NCI-H187 treated with DMSO at 0.1 percent for 48 hours (cell line): ENCODE measurements at regions not wholly inside any gene's neighbourhood (a gene's known extent, or its start where the extent isn't known, plus 50 kb on each side); places are given as distances from the start of the nearest gene placed in this dataset.
"Not testable (repeated sequence)": the region's sequence is repeated elsewhere in the genome, so short reads cannot be mapped to it uniquely, and the experiment has no call there.

Experiments
- DNase-seq: peaks from one replicate; lab custom pipeline; 2025; lab: John Stamatoyannopoulos, UW

DNA sequence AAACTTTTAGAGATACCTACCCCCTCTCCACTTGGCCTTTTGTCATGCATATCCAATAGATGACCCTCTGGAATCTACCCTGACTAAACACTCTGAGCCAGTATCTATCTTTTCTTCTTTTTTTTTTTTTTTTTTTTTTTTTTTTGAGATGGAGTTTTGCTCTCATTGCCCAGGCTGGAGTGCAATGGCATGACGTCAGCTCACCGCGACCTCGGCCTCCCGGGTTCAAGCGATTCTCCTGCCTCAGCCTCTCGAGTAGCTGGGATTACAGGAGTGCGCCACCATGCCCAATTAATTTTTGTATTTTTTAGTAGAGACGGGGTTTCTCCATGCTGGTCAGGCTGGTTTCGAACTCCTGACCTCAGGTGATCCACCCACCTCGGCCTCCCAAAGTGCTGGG is 50.8 kb upstream of the GRIN2B start:
- DNase-seq: not testable (repeated sequence)

DNA sequence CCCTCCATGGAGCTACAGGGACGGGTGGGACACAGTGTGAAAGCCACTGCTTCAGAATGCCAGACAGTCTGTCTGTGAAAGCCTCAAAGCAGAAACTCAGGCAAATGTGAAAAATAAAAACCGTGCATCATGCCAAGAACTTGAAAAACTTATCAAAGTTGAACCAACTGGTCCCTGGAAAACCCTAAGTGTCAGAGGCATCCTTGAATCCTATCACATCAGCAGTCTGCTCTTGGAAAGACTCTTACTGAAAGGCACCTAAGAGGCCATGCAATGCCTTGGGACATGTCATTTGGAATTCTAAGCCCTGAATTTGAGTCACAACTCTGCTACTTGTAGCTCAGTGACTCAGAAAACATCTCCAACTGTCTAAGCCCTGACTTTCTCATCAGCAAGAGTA is 62.4 kb upstream of the GRIN2B start:
- no peak for DNase-seq

DNA sequence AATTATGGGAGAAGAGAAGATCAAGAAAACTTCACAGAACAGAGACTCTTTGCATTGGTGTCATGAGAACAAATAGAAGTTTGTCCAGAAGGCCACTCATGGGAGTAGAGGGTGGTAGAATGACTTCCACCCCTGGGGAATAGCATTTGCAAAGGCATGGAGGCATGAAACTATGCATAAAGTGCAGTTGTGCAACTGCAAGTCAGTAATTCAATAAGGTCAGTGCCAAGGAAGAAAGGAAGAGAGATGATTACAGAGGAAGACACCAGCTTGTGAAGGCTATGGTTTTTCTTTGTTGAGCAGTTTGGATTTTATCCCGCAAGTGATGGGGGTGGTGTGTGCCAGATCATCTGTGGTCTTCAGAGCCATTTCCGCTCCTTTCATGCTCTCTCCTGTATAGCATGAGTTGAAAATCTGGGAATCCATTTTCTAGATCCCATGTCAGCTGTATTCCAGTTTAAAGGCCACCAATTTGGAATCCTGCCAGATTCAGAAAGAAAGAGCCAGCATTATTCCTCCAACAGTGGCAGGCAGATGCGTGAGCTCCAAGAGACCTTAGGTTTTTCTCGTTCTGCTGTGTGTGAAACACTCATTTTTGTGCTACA is 67.6 kb upstream of the GRIN2B start:
- DNase-seq: no peak

DNA sequence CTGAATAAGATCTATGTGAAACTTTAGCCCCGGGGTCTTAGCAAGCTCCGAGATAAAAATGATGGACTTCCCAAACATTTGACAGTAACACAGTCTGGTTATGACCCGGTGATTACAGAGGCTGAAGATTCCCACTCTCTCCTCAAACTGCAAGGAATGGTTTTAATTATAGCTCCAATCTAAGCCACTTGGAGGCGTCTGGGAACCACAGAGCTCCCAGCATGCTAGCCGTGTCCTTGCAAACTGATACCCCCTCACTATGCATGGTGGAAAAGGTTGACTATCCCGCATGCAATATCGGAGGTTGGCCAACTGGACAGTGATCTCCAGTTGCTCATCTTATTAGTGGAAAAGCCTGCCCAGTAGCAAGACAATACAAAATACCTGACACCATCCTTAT is 76.5 kb upstream of the GRIN2B start:
- no peak for DNase-seq

DNA sequence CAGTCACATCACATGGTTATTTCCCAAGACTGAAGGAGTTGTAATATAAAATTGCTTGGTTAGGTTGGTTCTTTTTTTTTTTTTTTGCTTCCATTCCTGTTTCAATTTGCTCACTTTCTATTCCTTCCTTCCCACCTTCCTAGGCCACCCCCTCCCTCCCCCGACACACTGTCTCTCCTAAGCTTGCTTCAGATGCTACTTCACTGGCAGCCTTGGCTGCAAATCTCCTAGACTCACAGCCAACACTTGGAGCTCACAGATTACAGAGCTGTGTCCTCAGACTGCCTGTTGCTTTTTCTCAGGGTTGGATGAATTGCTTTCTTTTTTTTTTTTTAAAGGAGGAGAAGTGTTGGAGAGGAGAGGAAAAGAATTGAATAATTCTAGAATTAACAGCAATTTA is 77.3 kb upstream of the GRIN2B start:
- no peak for DNase-seq

DNA sequence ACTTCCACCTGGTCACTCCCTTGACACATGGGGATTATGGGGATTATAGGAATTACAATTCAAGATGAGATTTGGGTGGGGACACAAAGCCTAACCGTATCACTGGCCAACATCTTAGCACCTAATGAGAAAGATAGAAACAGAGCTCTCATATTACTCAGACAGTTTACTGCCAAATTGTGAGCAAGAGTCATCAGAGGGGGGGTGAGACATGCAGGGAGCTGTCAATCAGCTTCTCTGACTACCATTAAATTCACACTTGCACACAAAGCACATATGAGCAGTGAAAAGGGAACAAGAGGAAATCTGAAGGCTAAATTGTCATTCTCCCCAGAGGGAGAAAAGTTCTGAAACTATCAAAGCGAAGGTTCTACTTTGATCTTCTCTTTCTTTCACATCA is 78.1 kb upstream of the GRIN2B start:
- DNase-seq: no peak

DNA sequence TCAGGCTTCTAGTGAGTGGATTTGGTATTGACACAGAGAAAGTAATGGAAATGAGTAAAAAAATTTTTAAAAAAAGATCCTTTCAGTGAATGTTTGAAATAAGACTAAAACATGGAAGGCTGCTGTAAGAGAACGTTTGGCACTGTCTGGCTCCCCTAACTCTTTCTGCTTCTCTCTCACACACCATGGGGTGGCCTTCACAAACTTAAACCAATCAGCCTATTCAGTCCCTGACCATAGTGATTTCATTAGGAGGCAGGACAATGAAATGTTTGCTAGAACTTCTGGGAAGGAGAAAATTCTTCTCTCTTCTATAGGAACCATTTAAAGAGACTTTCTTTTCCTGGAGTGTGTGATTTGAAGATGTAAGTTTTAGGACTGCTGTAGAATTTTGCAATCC is 84.2 kb upstream of the GRIN2B start:
- no peak for DNase-seq

DNA sequence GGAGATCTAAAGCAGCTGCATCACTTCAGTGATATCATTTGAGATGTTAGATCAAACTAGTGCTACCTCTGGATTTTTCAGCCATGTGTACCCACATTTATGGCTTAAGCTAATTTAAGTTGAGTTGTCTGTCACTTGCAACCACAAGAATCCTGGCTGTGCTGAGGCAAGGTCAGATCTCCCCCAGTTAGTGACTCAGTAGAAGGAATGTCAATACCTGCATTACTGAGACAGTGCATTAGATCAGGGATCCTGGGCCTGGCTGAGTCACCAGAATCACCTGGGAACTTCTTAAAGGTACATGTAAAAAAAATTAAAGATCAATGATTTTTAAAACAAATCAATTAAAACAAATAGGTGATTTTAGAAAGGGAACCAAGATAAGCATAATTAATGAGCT is 84.6 kb upstream of the GRIN2B start:
- no peak for DNase-seq

DNA sequence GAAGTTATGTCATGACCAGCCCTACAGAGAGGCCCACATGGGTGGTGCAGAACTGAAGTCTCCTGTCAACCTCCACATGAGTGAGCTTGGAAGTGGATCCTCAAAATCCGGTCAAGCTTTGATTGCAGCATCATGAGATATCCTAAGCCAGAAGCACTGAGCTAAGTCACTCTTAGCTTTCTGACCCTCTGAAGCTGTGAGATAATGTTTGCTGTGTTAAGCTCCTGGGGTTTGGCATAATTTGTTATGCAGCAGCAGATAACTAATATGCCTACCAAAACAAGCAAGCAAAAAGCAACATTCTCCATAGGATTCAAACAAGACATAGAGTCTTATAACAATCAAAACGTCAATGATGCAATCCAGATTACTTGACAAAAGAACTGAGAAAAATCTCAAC is 87.6 kb upstream of the GRIN2B start:
- no peak for DNase-seq

DNA sequence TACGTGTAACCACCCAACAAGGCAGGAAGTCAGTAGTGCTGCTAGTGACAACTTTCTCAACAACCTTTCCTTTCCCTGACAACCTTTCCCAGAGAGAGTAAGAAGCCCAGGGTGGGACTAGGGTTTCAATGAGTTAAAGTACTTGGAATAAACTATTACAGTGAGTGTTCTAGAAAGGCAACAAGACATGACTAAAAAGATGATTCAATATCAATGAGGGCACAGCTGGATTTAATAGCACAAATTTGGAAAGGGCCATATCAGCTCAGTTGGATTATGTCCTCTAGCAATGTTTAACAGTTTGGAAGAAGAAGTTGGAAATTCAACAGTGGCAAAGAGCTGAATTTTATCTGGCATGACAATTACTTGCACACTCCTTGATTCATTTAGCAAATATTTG is 90.4 kb upstream of the GRIN2B start:
- DNase-seq: no peak

DNA sequence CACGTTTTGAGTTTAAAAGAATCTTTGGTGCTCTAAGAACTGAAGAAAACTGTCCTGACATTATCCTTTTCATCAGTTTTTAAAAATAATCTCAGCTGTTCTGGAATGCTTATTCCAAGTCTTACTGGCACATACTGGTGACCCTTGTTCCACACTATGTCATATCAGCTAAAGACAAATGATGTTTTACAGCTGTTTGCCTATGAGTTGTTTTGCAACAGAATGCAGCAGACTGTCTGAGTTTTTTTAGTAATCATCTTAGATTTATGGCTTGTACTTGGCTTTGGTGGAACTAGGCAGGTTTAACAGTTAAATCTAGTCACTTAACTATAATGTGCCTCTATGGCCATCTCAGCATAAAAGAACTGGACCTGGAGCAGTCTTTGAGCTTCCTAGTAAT is 91.6 kb upstream of the GRIN2B start:
- DNase-seq: no peak

DNA sequence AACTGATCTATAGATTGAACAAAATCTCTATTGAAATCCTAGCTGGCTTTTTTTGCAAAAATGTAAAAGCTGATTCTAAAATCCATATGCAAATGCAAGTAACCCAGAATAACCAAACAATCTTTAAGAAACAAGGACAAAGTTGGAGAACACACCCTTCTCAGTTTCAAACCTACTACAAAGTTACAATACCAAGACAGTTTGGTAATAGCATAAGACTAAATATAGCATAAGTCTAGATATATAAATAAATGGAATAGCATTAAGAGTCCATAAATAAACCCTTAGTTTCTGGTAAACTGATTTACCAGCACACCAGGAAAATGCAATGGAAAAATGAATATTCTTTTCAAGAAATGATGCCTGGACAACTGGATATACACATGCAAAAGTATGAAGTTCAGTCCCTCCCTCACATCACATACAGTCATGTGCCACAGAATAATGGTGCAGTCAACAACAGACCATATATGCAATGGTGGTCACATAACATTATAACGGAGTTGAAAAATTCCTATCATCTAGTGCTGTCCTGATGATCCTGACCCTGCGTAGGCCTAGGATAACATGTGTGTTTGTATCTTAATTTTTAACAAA is 94.5 kb upstream of the GRIN2B start:
- DNase-seq: no peak

DNA sequence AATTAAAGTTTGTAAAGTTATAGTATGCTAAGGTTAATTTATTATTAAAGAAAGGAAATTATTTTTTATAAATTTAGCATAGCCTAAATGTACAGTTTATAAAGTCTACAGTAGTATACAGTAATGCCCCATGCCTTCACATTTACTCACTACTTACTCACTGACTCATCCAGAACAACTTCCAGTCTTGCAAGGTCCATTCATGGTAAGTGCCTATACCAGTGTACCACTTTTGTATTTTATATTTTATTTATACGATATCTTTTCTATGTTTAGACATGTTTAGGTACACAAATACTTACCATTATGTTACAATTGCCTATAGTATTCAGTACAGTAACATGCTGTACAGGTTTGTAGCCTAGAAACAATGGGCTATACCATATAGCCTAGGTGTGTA is 95.1 kb upstream of the GRIN2B start:
- no peak for DNase-seq

DNA sequence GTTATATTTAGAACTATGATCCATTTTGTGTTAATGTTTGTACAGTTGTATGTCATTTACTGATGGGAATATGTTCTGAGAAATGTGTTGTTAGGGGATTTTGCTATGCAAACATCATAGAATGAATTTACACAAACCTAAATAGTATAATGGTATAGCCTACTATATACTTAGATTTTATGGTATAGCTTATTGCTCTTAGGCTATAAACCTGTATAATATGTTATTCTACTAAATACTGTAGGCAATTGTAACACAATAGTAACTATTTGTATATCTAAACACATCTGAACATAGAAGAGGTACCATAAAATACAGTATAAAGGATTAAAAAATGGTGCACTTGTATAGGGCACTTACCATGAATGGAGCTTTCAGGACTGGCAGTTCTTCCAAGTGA is 105.4 kb upstream of the GRIN2B start:
- no peak for DNase-seq

DNA sequence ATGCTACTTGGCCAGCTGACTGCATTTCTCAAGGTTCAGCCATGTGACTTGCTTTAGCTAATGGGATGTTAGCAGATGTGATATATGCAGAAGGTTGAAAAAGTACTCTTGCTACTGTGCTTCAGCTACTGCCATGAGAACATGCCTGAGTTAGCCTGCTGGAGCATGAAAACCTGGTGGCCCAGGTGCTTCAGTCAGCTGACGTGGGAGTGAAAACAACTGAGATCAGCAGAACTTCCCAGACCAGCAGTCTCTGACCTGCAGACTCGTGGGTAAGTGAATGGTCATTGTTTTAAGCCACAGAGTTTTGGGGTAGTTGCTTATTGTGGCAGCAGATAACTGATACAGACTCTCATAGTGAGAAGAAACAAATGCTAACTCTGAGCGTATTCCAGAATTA is 118.6 kb upstream of the GRIN2B start:
- DNase-seq: no peak

DNA sequence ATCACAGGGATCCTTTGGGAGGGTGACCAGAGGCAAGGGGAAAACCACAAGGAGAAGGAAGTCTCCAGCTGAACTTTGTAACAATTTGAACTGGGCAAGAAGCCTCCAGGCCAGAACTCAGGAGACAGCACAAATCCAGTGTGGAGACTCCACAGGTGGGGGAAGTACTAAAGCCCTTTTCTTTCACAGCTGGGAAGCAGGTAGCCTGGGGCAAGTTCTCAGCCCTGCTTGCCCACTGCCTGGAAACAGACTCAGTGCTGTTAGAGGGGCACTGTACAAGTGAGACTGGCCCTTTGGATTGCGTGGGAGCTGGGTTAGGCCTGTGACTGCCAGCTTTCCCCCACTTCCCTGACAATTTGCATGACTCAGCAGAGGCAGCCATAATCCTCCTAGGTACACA is 120.2 kb upstream of the GRIN2B start:
- not testable (repeated sequence) for DNase-seq

DNA sequence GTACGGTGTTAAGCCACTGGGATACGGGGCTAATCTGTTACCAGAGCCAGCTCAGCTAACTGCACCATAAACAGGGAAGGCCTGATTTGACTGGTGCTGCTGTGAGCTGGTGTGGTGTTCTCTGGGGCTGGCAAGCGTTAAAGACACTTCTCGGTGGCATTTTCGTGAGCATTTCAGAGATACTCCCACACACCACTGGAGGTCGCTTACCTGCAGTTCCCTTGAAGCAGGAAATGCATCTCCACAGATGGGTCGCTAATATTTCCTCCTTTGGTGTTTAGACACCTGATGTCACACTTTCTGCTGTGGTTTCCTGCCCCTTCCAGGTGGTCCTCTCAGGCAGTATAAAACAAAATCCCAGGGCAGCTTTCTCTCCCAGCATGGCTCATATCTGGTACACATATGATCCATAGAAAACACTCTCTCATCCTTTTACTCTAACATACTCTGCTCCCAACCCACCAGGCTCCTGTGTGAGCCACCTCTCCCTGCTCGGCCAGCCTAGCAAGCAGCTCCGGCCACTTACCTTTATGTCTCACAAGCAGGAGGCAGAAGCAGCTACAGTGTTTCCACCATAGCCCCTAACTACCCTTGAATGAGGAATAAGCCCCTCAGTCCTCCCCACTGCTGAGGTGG is 129.9 kb upstream of the GRIN2B start:
- no peak for DNase-seq

DNA sequence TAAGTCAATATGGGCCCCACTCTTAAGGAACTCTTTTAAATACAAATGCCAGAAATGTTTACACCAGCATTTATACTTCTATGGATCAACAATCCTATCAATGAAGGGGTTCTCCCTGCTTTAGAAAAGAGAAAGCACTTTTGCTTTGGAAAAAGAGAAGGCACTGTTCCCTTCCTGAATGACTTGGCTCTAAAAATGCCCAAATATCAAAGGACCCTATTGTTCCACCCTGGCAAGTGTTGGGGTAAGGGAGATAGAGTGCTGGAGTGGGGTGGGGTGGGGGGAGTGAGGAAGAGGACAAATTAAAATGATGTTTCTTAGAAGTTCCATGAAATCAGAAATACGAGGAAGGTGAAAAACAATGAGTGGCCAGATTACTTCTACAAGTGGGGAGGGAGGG is 131.6 kb upstream of the GRIN2B start:
- no peak for DNase-seq

DNA sequence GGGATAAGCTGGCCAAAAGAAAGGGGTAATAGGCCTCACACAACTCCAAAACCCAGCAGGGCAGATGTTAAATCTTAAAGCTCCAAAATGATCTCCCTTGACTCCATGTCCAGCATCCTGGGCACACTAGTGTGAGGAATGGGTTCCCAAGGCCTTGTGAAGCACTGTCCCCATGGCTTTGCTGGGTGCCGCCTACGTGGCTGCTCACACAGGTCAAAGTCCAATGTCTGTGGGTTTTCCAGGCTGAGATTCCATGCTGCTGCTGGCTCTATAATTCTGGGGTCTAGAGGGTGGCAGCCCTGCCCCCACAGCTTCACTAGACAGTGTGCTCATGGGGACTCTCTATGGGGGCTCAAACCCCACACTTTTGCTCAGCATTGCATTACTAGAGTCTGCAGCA is 145.3 kb upstream of the GRIN2B start:
- DNase-seq: no peak

DNA sequence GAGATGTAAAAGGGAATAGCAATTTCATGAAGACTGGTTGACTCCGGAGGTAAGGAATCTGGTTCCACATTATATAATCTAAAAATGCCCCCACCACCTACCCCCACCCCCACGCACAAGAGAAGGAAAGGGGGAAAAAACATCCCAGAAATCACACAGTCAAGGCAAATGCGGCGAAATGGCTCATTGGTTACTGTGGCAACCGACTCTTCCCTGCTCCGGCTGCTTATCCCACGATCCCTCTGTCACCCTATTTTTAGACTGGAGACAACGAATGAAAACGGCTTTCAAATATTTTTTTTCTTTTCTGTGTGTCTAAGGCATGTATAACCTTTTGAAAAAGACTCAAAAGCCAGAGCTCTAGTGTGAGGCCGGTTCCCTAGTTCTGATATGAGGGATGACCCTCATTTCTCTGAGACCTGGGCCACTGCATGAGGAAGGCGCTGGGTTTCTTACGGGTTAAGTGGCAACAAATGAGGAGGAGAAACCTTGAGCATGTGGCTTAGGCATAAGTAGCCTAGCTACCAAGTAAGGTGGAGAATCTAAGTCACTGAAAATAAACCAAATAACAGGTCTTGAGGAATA is 148.3 kb upstream of the GRIN2B start:
- DNase-seq: no peak

DNA sequence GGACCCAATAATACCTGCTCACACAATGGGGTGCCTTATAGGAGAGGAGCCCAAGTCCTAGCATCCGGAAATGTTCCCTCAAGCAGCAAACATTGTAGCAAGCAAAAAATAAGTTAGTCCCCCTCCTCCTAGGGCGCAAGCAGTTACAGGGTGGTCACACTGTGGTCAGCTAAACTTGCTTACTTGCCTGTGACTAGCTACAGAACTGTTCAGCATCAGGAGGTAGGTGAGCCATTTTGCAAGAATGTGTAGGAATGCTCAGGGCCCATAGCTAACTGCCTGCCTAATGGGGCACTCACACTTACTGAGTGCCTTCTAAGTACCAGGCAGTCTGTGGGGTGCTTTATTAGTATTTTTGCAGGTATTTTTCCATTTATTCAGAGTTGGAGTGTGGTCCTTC is 154.6 kb upstream of the GRIN2B start:
- DNase-seq: no peak

DNA sequence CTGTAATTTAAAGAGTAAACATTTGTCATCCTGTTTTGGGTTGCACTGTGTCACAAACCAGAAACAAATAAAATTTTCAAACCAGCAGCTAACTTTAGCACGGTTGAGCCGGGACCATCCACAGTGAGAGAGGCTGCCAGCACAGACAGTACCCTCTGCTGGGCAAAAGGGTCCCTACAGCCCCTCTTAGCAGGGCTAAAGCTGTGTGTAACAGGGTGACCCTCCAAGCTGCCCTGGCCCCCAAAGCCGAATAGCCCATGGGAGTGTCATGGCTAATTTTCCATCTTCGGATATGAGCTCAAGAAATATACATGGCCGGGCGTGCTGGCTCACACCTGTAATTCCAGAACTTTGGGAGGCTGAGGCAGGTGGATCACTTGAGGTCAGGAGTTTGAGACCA is 157.1 kb upstream of the GRIN2B start:
- DNase-seq: no peak

DNA sequence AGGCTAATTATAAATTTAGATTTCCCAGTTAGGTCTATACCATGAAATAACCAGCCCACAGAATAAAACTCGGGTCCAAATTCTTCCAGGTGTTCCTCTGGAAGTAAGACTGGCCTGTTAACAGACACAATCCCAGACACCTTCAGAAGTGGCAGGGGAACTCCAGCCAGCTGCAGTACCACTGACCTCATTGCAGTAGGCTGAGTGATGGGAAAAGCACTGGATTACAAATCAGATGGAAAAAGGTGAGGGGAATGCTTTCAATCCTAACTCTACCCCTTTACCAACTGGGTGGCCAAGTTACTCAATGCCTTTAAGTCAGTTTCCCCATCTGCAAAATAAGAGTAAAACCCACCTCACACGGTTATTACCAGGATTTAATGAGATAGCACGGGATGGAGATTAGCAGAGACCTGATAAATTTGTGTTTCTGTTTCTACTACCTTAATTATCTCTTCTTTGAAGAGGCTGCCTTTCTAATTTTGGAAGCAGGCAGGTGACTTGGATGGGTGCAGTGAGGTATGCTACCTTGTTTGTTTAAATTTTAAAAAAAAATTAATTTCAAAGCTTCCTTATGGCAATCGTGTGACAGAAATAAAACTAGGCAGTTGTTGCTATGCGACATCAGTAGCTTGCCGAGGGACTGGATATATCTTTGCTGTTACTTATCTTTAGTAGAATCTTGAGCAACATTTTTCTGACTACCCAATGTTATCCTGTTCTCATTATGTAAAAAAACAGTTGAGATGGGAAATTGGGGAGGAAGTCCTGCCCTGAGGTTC is 167.3 kb upstream of the GRIN2B start:
- no peak for DNase-seq
